AG08396 (cell line): ENCODE measurements at regions not wholly inside any gene's neighbourhood (a gene's known extent, or its start where the extent isn't known, plus 50 kb on each side); places are given as distances from the start of the nearest gene placed in this dataset.

Experiments used
- DNase-seq: peaks from one replicate; pipeline ENCODE4 v3.0.0; 2012; ENCODE audit warnings: low spot score, mixed read lengths

DNA sequence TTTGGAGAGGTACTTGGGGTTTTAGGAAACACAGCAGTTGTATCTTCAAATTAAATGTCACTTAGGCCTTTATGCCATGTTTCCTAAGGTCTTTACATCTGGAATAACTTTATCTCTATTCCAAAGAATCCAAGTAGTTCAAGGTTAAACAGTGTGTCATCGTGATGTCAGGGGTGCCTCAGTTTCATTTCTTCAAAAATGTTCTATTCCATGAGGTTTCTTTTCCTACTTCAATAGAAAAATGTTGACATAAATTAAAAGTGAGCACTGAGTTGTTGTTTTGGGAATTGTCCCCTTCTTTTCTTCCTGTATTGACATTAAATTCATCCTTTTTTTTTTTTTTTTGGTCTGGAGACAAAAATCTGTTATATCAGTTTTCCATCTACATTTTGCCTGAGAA, 160.6 kb upstream of the C21orf91 start:
- no peak for DNase-seq

GRCh38 chr21:17978895-17979294, 159.7 kb upstream of the C21orf91 start:
- DNase-seq, result no peak

- DNase-seq, result no peak
Observed at GRCh38 chr21:17976691-17977090, 157.5 kb upstream of the C21orf91 start.

GRCh38 chr21:17976139-17976538, 157.0 kb upstream of the C21orf91 start:
- no peak for DNase-seq

DNA sequence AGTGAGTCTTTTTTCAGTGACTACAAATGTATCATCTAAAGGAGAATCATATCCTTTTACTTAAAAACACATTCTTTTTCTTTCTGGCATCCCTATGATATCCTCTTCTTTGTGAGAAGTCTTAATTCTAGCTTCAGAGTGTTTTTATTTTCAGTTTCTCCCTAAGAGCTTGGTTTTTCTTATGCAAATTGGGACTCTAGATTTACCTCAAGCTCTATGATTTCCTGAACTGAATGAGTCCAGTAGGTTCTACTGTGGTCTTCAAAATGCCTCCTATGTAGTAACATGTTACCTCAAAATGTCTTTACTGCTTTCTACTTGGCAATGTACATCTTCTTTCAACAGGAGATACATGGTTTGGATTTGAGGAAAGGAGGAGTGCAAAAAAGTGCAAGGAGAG, 148.2 kb upstream of the C21orf91 start:
- DNase-seq, result no peak

- no peak for DNase-seq
Observed at GRCh38 chr21:17964716-17965115, 145.6 kb upstream of the C21orf91 start.

DNA sequence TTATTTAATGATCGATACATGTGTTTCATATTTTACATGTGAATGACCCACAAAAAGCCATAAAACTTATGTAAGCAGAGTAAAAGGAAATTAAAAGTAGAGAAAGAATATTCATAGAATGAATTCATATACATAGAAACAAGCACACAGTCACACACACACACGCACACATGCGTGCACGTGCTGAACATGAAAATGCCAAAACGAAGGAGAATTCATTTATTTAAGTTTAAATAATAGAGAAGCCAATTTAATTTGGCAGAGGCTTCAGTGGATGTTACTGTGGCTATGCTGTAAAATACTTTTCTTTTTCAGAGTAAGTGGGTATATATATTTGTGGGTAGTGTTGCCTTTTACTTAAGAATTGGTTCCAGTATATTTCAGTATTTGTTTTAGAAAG, 145.0 kb upstream of the C21orf91 start:
- no peak for DNase-seq

- no peak for DNase-seq
Observed at GRCh38 chr21:17950591-17950990, 131.4 kb upstream of the C21orf91 start.

GRCh38 chr21:17949421-17949820, 130.3 kb upstream of the C21orf91 start:
- no peak for DNase-seq

- DNase-seq, result no peak
Observed at GRCh38 chr21:17947531-17947930, 128.4 kb upstream of the C21orf91 start.

DNA sequence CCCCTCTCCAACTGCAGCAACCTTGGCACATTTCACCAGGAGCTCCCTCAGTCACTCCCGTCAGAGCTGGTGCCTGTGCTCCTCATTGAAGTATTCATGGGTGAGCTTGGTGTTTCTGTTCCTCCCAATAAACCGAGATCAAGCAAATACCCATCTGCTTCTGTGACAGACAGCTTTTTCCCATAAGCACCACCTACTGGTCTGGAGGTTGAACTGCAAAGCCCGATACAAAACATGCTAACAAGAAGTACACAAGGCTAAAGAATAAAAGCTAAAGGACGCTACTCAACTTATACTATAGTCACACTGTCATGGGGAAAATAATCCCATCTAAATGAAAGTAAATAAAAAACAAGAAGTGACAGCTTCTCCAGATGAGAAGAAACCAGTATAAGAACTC, 111.9 kb upstream of the C21orf91 start:
- DNase-seq, result no peak

DNA sequence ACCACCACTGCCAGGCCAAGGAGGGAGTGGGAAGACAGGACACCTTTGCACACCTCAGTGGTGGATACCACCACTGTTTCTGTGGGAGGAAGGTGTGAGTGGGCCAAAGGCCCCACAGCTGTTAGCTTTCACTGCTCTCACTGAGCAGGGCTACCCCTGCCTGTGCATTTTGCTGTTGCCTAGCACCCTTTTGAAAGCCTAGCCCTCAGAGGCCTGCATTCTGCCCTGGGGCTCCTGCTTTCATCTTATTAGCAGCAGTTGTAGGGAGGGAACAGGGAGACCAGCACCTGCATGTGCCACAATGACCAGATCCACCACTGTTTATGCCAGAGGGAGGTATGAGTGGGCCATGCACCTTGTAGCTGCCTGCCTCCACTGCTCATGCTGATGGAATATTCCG, 110.9 kb upstream of the C21orf91 start:
- DNase-seq, result no peak

DNA sequence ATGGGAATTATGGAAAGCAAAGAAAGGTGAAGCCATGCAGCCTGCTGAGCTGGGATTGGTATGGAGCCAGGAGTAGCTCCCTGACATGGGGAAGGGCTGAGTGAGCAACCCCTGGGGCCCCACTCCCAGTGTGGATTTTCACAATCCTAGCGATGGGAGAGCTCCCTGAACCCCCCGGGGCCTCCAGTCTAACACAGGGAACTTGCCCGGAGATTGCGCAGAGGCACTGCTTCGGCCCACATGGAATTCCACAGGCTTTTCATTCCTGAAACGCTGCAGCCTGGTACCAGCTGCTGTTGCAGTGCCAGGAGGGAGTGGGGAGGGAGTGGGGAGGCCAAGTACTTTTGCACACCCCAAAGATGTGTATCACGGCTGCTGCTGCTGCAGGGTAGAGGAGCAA, 110.4 kb upstream of the C21orf91 start:
- no peak for DNase-seq

GRCh38 chr21:17925899-17926298, 106.7 kb upstream of the C21orf91 start:
- DNase-seq, result no peak

DNA sequence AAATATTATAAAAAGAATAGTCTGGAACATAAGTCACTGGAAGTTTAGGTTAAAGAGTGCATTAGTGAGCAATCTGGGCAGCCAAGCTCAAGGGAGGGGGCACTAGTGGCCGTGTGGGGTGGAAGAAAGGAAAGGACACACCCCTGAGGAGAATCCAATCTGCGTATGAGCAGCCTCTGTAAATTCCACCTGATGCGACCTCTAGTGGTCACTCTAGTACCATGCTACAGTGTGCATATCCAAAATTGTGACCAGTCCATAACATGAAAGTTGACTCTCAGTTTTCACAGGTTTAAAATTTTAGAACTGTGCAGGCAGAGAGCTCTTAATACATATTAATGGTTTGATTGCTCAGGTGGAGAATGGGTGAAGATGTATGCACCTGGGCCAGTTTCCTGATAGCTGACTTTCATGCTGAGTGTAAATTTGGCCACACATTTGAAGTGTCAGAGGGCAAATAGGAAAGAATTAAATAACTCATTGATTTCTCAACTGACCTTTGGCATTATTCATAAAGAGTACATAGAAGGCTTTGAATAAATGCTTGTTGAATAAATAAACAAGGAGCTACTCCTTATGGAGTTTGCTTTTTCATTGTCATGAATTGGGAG, 105.9 kb upstream of the C21orf91 start:
- DNase-seq, result peak; percentile 63

GRCh38 chr21:17921579-17922530, 102.7 kb upstream of the C21orf91 start:
- no peak for DNase-seq

GRCh38 chr21:17915976-17916375, 96.8 kb upstream of the C21orf91 start:
- no peak for DNase-seq

DNA sequence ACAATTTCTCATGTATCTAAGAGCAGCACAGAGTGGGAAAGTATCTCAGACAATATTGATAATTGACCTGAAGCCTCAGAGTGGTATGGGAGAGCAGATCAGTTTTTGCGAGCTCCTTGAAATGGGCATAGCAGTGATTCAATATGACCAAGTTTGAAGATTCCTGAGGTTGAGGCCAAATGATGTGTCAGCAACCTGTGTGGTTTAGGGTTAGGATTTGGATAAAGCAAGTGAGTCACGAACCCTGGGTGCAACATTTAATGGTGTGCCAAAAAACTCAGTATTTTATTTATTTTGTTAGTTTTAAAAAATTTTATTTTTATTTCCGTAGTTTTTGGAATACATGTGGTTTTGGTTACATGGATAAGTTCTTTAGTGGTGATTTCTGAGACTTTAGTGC, 92.5 kb upstream of the C21orf91 start:
- peak; percentile 49 for DNase-seq

- no peak for DNase-seq
Observed at GRCh38 chr21:17903929-17904639, 84.9 kb upstream of the C21orf91 start.

GRCh38 chr21:17903029-17903806, 84.1 kb upstream of the C21orf91 start:
- DNase-seq, result no peak

DNA sequence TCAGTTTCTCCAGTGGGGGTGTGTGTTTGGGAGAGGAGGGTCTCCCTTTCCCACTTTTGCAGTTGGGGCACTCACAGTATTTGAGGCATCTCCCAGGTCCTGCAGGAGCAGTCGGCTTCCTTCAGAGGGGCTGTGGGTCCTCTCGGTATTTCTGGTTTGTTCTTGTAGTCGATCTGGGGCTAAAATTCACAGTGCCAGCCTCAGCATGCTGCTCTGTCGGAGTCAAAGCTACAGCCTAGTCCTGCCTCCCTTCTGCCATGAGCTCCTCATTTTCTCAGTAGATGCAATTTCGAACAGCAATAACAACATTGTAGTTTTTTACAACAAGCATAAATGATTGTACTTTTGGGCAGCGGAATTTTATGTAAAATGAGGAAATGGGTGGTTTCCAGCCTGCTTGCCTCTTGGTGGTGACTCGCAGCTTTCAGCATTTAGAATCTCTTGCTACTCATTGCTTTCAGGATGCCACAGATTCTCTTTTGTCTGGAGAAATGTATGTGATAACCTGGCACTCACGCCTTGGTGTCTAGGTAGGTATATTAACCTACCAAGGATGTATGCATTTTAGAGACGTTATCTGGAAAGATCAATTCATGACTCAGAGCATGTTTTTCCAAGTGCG, 82.4 kb upstream of the C21orf91 start:
- no peak for DNase-seq

DNA sequence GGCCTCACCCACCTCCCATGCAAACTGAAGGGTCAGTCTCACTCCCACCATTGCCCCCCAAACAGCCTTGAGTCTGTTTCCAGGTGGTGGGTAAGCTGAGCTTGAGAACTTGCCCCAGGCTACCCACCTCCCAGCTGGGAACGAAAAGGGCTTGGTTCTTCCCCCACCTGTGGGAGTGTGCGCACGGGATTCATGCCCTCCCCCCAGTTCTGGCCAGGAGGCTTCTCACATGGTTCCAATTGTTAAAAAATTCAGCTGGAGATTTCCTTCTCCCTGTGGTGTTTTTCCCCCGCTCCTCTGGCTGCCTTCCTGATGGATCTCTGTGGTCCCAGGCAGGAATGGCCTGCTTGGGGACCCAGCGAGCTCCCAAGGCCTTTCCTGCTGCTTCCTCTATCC, 81.8 kb upstream of the C21orf91 start:
- no peak for DNase-seq
